Fibroblast of mammary gland (primary cell): ENCODE measurements at regions not wholly inside any gene's neighbourhood (a gene's known extent, or its start where the extent isn't known, plus 50 kb on each side); places are given as distances from the start of the nearest gene placed in this dataset.

ENCODE experiments used
- DNase-seq: peaks from one replicate; pipeline ENCODE4 v3.0.0-alpha.2; 2010; ENCODE audit warnings: low read depth
- H3K4me3 ChIP-seq: 2 replicates; pipeline ENCODE4 v1.5.1; 2011; ENCODE audit warnings: low read depth, mild to moderate bottlenecking, low read length, moderate library complexity; ENCODE audit not compliant: control insufficient read depth
- CTCF ChIP-seq: conservative IDR thresholded peaks from 2 replicates; pipeline ENCODE4 v1.5.1; 2011; ENCODE audit warnings: low read depth, low read length, inconsistent platforms; ENCODE audit not compliant: control insufficient read depth, insufficient read depth

GRCh38 chr3:13199006-13199776 is 126.0 kb upstream of the IQSEC1 start:
- no peak for DNase-seq
- no peak for TF ChIP-seq CTCF
- no peak overlapping the region for H3K4me3 ChIP-seq

- H3K4me3 ChIP-seq = no peak overlapping the region
- DNase-seq = no peak
- TF ChIP-seq CTCF = no peak
Measured at GRCh38 chr3:13198264-13198879, 125.1 kb upstream of the IQSEC1 start.

- TF ChIP-seq CTCF = no peak
- no peak for DNase-seq
- no peak overlapping the region for H3K4me3 ChIP-seq
Measured at GRCh38 chr3:13197795-13198194, 124.6 kb upstream of the IQSEC1 start.

- DNase-seq = no peak
- H3K4me3 ChIP-seq = no peak overlapping the region
- no peak for TF ChIP-seq CTCF
Measured at GRCh38 chr3:13197281-13197680, 124.1 kb upstream of the IQSEC1 start.

GRCh38 chr3:13195374-13195773 is 122.1 kb upstream of the IQSEC1 start:
- TF ChIP-seq CTCF = no peak
- no peak for DNase-seq
- no peak overlapping the region for H3K4me3 ChIP-seq

GRCh38 chr3:13194285-13195209 is 121.3 kb upstream of the IQSEC1 start:
- no peak for TF ChIP-seq CTCF
- H3K4me3 ChIP-seq = no peak overlapping the region
- DNase-seq = no peak
